HG03442 (cell line): ENCODE measurements at regions not wholly inside any gene's neighbourhood (a gene's known extent, or its start where the extent isn't known, plus 50 kb on each side); places are given as distances from the start of the nearest gene placed in this dataset.

Experiments used
- ATAC-seq: cut with Tn5 transposase; IDR thresholded peaks from one replicate; pipeline ENCODE4 v1.9.1; 2021; ENCODE audit warnings: mild to moderate bottlenecking, moderate library complexity; ENCODE audit not compliant: unreplicated experiment

DNA sequence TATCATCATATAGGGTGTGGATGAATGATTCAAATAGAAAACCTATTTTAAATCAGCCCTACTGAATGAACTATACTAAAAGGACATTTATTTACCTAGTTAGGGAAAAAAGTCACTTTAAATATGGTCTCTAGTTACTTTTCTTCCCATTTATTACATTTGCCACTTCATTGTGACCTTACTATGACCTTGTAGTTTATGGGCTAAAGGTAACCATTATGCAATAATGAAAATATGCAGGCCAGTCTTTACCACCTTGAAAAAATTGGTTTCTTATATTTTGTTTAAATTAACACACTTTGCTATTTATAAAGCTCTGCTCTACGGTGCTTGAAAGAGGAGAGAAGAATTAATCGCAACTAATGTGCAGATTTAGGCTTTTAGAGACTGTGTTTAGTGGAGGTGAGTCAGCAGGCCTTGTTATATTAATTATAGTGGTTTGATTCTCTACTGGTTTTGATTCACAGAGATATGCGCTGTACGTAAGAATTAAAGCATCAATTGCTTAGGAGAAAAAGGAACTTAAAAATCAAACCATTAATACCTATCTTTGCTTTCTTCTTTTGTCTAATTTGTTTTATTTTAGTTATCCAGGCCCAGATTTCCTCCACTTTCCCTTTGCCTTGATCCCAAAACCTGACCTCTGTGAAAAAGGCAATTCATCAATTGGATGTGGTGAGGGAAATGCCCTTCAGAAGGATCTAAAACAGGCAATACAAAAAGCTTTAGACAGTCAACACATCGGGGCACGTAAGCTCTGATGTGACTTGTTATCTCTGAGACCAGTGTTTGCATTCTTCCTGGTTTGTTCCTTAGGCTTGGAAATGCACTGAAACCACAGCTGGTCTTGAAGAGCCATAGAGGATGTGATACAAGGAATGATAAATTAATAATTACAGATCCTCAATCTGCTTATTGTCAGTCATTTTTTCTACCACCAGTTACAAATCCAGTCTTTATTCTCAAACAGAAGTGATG lies 141.2 kb upstream of the HDAC9 start:
- no peak for ATAC-seq

DNA sequence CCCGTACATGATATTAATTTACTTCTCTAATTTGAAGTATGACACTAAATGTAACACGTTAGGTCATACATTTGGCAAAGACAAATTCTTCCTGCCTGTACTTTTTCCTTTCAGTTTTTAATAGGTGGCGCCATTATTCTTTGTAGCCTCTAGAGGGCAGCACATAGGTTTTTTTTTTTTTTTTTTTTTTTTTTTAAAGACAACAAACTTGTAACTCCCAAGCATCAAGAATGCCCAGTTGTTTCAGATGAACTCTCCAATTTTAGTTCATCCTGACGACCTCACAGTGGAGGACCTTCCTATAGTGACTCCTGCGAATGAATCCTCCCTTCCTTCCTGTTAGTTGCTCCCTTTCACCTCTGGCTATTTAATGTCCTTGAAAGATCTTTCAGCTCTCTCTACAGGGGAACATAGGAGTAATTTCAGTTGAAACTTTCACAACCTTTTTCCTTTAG lies 139.3 kb upstream of the HDAC9 start:
- ATAC-seq, result no peak

DNA sequence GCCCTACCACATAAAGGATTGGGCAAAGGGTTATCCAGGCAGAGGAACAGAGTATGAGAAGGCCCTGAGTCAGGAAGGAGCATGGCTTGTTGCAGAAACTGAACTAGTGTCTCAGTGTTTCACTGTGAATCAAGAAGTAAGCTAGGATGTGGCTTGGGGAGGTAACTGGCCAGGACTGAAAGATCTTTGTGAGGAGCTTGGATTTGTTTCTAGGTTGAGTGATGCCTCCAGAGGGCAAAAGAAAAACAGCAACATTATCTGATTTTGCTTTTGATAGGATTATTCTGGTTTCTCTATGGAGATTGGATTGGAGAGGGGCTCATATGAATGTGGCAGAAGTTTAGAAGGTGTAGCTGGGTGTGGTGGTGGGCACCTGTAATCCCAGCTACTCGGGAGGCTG lies 137.9 kb upstream of the HDAC9 start:
- ATAC-seq, result no peak

DNA sequence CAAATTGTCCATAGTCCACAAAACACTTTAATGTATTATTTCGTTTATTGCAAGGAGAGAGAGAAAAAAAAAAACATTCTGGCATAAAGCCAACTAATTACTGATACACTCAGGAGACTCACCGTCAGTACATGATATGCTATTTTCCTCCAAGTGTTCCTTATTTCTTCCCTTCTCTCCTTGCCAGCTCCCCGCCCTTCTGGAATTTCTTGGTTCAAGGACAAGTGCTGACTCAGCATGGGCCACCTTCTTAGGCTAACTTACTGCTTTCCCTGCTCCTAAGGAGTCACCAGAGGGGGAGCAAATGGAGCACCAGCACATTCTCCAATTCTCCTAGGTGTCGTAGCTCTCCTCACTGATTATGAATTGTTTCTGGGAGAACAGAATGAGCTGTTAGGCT lies 133.8 kb upstream of the HDAC9 start:
- no peak for ATAC-seq

DNA sequence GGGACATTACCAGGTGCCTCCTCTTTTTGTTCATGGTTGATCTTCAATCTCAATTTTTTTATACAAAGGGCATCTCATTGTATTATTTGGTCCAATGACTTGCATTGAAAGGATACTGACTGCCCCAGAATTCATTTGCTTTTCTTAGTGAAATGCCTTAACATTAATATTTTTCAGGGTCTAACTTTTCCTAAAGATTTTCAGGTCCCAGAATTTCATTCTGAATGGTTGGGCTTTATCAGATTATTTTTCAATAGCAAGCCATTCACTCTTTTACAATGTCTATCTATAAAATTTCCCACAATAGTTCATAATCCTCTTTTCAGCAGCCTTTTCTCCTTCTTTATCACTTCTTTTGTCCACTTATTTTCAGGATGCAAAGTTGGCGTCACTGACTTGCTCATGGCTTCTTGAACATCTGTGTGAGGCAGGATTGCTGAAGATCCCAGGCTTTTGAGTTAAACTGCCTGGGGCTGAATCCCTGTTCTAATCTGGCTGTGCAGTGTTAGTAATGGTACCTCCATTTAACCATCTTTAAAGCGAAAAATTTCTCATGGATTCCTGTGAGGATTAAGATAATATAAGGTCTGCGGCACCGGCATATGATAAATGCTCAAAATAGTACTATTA lies 131.7 kb upstream of the HDAC9 start:
- no peak for ATAC-seq

DNA sequence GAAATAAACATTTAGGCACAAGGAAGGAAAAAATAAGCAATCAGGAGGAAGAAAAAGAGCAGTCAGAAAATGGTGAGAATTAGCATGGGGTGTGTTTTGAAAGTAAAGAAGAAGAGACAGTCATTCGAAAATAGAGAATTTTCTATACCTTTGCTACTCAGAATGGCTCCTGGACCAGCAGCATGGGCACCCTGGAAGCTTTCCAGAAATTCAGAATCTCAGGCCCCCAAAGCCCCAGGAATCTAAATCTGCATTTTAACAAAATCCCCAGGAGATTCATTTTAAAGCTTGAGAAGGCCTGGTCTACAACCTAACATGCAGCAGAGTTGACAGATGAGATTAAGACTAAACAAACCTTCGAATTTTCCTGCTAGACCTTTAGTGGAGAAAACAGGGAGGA lies 131.2 kb upstream of the HDAC9 start:
- ATAC-seq, result no peak

DNA sequence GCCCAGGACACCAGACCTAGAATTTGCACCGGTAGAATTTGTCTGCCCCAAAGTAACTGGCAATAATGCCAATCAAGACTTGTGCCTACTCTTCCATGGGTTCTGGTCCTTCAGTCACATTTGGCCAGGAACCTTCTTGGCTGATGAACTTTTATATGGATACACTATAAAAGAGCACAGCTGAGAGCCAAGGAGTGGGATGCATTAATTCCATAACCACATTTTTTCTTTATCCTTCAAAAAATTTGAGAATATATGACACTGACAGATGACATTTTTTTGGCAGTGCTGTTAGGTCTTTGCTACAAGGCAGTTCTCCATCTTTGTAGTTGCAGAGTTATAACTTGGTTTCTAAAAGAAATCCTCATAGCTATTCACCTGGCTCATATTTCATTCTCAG lies 129.2 kb upstream of the HDAC9 start:
- no peak for ATAC-seq

DNA sequence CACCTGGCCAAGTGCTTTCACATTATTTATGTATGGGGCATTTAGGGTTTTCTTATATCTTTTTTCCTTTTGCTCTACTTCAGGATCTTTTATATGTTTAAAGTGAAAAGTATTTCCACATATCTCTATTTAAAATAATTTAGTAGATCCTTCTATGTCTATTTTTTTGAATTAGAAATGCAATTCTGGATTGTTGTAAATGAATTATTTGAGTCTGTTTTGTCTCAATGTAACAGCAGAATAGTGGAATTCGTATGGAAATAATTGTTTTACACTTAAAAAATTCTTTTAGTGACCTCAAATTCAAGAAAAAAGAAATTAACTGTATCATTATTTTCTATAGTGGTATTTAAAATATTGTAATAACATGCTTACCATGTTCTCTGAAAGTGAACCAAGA lies 126.5 kb upstream of the HDAC9 start:
- ATAC-seq, result no peak

DNA sequence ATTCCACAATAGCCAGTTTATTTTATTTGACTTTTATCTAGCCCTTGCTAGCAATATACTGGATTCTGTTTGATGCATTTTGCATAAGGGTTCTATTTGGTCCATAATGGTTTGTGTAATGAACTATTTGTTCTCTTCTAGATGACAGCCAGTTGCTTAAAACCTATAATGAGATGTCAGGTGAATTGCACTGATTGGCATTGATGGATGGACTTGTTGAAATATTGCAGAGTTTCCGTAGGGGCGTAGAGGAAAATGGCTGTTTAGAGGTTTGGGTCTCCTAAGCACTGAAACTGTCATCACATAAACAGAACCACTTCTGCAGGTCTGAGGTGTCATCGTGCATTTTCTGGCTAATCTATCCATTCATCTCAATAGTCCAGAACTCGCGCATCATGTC lies 124.9 kb upstream of the HDAC9 start:
- ATAC-seq, result no peak

DNA sequence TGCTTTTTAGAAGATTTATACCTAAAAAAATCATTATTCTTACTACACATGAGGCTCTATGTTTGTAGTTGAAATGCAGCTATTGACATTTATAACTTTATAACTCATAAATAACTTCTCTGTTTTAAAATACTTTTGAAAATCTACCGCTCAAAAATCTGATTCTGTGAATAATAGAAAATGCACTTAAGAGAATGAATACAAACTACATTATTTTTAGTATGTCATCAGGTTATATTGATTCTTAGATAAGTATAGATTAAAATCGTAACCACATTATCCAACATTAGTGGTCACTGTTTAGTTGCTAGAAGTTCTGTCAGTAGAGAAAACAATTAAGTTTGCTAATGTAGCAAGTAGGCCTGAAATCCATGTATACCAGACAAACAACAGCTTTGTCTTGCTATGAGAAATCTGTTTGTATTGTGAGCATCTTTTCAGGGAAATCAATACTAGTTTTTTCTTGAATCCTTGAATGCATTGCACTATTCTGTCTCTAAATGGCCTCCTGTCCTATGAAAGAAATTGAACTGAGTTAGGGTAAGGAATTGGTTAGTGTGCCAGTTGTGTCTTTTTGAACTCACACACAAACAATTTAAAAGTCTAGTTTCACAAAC lies 116.5 kb upstream of the HDAC9 start:
- ATAC-seq, result no peak

DNA sequence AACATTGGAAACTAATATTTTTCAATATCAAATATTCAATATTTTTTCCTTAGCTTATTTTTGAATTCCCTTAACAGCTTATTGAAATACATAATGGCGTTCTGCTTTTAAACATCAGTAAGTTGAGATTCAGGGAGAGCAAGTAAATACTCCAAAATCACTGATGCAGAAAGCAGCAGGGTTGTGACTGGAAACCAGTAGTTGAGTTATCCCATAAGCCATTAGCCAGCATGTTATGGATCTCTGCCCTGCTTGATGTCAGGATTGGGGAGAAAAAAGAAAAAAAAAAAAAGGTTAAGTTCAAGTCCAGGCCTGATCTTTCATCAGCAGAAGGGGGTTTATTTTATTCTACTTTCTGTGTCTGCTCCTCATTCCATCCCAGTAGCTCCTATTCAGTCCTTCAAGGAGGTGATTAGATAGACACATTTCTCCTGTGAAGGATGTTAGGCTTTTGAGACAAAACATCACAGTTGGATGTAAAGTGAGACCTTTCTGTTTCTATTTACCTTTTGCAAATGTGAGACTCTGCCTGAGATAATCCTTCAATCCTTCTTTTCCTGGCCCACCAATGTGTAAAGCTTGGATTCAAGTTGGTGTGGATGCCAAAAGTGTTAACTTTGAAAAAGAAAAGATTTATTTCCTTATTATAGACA lies 110.9 kb upstream of the HDAC9 start:
- no peak for ATAC-seq

DNA sequence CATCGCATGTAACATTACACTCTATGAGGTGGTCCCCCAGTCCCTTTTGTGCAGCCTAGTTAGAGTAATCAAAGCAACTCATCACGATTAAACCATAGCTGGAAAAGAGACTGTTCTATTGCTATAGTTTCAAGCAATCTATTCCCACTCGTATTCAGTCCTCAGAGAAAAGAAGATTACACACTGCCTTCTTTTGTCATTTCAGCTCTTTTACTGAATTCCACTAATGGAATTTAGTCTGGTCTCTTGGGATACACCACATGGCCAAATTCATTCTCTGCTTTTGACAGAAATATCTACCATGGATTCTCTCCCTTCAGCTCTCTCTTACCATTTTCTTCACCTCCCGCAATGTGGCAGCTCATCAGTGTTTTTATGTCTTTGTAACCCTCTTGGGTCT lies 108.9 kb upstream of the HDAC9 start:
- ATAC-seq, result no peak

DNA sequence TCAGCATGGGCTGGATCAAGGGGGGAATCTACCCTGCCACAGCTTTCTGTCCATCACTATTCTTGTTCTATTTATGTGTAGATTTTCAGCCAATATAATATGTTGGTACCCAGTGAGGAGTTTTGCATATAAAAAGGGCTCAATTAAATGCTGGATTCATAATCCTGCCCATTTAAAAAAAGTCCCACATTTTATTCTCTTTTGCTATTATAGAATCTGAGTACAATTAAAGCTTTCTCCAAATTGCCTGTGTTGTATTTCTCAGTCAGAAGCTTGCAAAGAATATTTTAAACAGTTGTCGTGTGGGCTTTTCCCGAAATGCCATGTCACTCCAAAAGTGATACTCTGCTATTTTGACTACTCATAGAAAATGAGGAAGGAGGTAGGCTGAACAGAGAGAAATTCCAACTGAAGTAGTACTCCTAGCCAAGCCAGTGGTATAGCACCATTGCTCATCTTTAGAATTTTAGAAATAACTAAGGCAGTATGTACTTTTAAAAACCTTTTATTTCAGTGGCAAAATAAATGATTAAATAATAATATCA lies 108.3 kb upstream of the HDAC9 start:
- no peak for ATAC-seq

DNA sequence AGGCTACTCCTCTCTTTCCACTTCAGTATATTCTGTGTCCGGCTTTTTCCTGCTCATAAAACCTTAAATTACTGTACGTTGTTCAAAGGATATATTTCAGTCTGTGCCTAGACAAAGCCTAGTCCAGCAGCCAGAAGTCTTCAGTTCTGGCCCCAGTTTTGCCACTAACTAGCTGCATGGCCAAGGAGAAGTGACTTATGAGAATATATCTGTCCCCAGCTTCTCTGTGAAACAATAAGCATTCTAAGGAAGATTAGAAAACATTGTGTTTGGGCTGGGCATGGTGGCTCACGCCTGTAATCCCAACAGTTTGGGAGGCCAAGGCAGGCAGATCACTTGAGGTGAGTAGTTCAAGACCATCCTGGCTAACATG lies 105.0 kb upstream of the HDAC9 start:
- ATAC-seq, result no peak

DNA sequence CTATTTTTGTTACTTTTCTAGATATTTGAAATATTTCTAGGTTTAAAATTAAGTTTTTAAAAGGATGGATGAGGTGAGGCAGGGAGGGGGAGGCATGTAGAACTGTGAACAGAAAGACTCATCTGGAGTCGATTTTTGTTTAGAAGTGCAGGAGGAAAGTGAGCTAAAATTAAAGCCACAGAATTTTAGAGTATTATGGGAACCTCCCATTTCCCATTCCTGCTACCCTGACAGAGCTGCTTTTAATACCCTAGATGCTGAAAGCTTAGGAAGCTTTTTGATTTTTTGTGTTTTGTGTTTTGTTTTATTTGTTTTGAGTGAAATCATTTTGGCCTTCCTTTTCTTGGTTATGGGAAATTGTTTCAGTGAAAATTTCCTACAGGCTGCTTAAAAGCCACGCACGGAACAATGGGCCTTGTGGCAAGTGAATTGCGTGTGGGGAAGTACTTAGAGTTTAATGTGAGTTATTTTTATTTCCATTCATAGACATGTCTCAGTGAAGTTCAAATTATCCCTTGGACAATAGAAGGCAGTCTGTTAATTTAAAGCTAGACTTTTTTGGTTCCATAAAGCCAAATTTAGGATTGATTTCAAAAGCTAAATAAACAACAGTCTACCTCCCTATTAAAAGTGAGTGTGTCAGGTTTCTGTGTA lies 102.0 kb upstream of the HDAC9 start:
- no peak for ATAC-seq

DNA sequence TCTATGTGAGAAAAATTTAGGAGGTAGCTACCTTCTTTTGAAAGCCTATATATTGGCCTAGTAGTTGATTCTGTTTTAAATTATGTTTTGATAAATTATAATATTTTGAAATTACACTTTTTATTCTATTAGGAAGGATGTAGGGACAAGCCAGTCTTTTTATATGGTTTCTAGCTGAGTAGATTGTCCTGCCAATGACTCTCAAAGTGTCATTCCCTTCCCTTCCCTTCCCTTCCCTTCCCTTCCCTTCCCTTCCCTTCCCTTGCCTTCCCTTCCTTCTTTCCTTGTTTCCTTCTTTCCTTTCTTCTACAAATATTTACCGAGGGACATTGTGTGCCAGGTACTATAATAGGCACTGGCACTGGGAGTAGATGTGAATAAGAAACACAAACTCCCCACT lies 99.7 kb upstream of the HDAC9 start:
- ATAC-seq, result no peak

DNA sequence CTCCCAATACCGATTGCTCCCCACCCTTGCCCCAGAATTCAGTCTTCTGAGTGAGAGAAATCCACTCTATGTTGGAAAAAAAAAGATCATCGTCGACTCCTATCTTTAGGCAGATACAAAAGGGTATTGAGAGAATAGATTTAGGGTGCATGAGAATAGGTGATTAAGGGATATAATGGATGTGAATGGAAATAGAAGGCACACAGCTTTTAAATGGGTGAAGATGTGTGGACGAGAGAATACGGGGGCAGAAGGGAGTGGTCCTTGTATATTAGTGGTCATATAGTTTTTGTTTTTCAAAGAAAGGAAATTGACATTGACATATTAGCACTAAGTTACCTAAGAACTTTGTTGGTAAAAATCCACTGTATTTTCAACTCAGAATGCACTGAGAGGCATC lies 98.6 kb upstream of the HDAC9 start:
- ATAC-seq, result no peak

DNA sequence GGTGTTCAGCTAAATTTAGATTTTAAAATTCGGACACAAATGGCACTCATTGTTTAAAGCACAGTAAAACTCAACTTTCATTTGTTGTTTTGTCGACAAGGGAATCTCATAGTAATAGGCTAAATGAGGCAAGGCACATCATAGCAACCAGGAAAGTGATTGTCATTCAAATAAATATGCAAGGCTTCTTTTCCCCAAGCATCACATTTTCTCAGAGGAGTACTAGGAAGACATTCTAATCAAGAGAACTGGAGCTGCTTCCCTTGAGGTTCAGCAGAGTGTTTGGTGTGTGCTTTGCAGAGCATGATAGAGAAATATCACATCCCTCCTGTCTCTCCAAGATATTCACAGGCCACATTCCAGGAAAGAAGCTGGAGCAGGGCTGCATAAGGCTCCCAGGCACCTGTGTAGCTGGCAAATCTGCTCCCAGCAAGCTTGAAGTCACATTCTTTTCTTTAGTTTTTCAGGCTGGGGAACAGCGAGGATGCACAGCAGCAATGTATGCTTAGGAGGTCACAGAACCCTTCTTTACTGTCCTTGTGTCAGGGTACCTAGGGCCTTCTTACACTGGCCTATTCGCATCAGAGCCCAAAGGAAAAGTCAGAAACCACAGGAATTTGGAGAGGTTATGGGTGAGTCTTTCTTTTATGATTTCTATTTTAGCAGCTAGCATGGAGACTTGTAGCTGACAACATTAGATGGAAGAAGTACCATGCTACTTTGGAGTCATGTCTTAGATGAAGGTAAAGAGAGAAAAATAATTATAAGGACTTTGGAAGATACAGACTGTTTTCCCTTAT lies 95.9 kb upstream of the HDAC9 start:
- ATAC-seq, result no peak

DNA sequence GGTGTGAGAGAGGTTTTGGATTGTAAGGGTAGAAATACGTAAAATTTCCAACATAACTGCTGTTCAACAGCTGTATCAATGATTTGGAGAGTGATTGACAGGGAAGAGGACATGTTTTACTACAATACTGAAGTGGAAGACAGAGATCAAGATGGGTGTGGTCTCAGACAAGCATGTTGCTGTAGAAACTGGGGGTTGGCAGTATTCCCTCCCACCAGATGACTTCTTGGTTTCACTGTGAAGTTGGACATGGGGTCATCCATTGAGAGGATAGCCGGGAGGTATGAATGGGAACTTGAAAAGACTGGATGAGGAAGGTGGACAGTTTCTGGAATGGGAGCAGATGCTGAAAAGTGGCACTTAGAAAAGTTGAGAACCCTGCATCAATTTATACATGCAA lies 95.3 kb upstream of the HDAC9 start:
- no peak for ATAC-seq

DNA sequence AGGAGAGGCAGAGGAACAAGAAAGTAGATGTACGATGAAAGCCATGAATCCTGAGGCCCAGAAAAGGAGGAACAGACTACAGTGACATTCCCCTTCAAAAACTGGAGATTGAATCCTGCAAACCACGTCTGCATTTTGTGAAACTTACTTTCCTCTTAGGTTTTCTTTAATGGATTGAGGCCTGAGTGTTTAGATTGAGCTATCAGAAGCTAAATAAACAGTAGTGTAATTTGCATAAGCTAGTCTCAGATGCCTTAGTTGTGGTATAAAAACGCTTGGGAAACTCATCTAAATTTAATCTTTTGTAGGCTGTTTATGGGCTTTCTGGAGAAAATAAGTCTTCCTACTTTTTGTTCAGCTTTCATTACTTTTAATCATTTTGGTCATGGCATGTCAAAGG lies 94.8 kb upstream of the HDAC9 start:
- ATAC-seq, result no peak
